Putamen (tissue), 1 donor: ENCODE measurements at regions not wholly inside any gene's neighbourhood (a gene's known extent, or its start where the extent isn't known, plus 50 kb on each side); places are given as distances from the start of the nearest gene placed in this dataset.

ENCODE experiments used
- DNase-seq: peaks from one replicate; pipeline ENCODE4 v3.0.0-alpha.2; 2016; ENCODE audit warnings: low spot score

GRCh38 chr6:15716889-15717288, 54.1 kb upstream of the DTNBP1 start:
- DNase-seq, result no peak

DNA sequence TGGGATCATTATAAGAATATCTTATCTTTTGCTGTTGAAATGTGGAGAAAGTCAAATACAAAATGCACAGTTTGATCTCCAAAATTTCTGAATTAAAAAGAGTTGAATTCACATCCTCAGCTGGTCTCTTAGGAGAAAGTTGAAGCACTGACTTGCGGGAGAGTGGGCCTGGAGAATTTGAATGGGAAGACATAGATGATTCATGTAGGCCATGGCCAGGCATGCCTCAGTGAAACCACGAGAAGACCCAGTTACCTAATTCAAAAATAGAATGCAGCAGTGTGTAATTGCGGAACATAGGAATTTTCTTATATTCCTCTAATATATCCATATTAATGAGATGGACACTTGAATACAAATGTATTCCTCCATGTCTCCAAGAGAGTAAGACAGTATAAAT, 53.0 kb upstream of the DTNBP1 start:
- no peak for DNase-seq

GRCh38 chr6:15715060-15715459, 52.2 kb upstream of the DTNBP1 start:
- DNase-seq, result no peak

DNA sequence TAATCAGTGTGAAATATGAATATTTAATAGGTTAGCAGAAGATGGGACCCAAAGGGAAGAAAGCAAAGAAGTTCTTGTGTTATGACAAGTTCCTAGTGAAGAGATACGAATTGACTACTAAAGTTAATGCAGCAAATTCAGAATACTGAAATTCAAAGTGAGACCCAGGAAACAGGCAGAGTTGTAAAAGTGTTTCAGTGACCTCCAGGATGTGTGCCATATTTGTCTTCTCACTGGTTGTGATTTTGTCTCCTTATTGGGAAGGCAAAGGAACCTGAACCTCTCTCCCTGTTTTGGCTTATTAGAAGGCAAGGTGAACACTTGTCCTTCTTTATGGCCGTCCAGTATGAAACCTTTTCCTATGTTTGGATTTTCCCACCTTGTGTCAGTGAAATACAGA, 51.8 kb upstream of the DTNBP1 start:
- no peak for DNase-seq

DNA sequence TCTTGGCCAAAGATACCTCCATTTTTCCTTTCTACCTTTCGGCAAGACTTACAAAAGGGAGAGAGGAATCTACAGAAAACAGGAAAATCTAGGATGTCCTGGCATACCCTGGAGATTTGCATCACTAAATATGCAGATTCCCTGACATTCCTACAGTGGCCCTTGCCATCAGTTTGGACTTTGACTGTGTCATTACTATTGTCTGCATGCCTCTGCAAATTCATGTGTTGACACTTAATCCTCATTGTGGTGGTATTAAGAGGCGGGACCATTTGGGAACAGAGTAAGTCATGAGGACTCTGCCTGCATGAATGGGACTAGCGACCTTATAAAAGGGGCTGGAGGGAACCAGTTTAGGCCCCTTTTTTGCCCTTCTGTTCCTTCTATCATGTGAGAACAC, 50.5 kb upstream of the DTNBP1 start:
- no peak for DNase-seq

GRCh38 chr6:15712797-15713196, 50.0 kb upstream of the DTNBP1 start:
- no peak for DNase-seq
